Inferior parietal cortex (tissue), 1 donor: ENCODE measurements at regions not wholly inside any gene's neighbourhood (a gene's known extent, or its start where the extent isn't known, plus 50 kb on each side); places are given as distances from the start of the nearest gene placed in this dataset.
A peak's percentile ranks its signal among the peaks of the same experiment; 100 is the strongest.
"Not testable (repeated sequence)": the region's sequence is repeated elsewhere in the genome, so short reads cannot be mapped to it uniquely, and the experiment has no call there.

Experiments used
- DNase-seq: peaks from one replicate; pipeline ENCODE4 v3.0.0-alpha.2; 2016; ENCODE audit errors: extremely low spot score

DNA sequence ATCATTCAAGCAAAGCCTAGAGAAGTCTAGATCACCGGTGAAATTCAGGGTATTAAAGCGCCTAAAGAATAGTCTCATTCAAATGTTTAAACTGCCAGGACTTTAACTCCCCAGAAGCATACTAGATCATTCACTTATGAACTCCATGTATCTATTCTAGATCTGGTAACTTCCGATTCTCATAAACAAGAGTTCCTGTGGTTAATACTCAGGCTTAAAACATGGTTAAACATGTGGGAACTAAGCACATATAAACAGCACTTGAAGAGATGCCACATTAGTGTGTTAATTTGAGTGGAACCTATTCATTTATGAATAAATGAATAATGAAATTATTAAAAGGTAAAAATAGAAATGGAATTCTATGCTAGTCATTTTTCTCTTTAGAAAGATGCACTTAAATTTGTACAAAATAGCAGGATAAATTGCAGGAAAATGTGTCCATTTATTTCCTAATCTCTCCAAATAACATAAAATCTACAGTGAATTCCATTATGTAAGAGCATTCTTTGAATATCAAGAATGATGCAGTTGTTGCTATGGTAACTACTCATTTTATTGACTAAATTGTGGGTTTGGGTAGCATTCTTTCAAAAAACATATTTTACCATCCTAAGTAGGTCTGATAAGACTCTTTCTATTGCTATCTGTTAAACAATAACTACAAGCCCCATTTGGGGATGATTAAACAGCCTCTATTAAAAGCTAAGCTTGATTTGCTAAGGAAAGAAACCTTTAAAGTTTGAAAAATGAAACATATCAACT lies 147.6 kb upstream of the TMEM168 start:
- no peak for DNase-seq

DNA sequence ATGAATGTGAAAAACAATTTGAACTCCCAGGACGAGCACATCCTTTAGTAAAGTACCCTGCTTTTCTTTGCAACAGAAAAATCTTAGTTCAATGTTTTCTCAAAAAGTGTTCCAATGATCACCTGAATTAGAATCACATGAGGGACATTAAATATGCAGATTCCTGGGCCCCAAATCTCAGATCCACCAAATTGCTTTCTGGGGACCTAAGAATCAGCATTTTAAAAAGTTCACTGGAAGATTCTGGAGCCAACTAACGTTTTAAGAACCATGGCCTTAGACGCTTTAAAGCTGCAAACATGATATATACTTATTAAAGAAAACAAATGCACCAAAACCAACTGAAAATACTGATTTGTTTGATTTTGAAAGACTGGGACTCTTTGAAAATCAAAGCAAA lies 143.4 kb upstream of the TMEM168 start:
- no peak for DNase-seq

DNA sequence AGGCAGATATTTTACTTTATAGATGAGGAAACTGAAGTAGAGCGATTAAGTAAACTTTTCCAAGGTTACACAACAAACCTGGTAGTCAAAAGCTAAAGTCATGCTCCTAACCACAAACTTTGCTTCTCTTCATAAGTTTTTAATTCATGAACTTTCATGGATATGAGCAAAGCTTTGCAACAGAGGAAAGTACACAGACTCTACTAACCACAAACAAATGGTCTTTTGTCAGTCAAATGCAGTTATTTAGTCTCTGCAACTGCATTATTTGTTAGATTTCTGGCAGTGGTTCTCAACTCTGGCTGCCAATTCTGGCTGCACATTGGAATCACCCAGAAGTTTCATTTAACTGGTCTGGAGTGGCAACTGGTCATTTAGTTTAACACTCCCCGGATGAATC lies 140.6 kb upstream of the TMEM168 start:
- DNase-seq = peak; percentile 66

DNA sequence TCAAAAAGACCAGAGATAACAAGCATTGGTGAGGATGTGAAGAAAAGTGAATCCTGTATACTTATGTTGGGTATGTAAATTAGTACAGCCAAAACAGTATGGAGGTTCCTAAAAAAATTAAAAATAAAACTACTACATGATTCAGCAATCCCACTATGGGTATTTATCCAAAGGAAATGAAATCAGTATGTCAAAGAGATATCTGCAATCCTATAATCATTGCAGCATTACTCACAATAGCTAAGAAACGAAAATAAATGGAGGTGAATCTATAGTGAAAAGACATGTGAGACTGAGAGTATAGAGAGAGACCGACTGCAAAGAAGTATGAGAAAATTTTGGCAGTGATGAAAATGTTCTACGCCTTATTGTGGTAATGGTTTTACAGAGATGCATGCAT lies 139.2 kb upstream of the TMEM168 start:
- DNase-seq = no peak

DNA sequence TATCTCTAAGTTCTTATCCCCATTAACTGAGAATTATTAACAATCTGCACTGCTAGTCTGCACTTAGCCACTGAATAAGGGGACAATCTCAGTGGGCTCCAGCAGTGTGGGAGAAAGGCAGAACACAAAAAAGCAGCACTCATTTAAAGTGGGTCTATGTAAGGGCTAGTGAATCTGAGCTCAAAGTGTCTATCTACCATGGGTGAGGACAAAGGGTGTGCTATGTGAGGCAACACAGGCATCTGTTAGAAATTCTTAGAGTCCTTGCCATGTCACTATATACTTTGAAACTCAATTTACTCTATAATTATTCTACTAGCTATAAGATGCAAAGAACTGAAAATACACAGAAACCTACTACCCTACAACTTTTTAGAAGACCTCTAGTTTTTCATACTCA lies 135.8 kb upstream of the TMEM168 start:
- no peak for DNase-seq

DNA sequence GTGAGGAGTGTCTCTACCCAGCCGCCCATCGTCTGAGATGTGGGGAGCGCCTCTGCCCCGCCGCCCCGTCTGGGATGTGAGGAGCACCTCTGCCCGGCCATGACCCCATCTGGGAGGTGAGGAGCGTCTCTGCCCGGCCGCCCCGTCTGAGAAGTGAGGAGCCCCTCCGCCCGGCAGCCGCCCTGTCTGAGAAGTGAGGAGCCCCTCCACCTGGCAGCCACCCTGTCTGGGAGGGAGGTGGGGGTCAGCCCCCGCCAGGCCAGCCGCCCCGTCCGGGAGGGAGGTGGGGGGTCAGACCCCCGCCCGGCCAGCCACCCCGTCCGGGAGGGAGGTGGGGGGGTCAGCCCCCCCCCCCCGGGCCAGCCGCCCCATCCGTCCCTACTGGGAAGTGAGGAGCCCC lies 132.4 kb upstream of the TMEM168 start:
- DNase-seq = not testable (repeated sequence)

DNA sequence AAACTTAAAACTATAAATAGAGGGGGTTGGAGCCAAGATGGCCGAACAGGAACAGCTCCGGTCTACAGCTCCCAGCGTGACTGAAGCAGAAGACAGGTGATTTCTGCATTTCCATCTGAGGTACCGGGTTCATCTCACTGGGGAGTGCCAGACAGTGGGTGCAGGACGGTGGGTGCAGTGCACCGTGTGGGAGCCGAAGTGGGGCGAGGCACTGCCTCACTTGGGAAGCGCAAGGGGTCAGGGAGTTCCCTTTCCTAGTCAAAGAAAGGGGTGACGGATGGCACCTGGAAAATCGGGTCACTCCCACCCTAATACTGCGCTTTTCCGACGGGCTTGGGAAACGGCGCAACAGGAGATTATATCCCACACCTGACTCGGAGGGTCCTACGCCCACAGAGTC lies 126.2 kb upstream of the TMEM168 start:
- DNase-seq = not testable (repeated sequence)

DNA sequence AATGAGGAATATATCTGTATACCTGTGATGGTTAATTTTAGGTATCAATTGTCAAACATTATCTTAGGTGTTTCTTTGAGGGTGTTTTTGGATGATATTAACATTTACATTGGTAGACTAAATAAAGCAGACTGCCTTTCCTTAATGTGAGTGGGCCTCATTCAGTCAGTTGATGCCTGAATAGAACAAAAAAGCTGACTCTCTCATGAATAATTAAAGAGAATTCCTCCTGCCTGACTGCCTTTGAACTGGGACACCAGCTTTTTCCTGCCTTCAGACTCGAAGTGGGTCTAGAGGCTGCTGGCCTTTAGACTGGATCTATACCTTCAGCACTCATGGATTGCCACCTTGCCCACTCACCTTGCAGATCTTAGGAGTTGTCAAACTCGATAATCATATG lies 117.9 kb upstream of the TMEM168 start:
- no peak for DNase-seq

DNA sequence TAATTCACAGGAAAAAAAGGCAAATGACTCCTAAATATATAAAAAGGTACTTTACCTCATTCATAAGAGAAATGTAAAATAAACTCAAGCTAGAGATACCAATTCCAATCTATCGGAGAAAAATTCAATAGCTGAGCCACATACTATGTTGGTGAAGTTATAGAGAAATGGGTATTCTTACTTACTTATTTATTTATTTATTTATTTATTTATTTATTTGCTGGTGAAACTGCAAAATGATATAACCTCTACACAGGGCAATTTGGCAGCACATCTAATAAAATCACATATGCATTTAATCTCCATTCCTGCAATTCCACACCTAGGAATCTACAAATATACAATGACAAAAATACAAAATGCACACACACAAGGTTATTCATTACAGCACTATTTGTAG lies 117.5 kb upstream of the TMEM168 start:
- DNase-seq = no peak

DNA sequence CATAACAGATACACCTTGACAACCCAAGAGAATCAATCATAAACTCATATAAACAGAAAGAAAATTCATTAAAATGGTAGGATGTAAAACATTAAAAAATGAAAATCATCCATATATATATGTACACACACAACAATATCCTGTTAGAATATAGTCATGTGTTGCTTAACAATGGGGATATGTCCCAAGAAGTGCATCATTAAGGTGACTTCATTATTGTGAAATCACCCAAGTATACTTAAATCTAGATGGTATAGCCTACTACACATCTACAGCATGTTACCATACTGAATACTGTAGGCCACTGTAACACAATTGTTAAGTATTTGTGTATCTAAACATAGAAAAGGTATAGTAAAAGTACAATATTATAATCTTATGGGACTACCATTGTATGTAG lies 115.8 kb upstream of the TMEM168 start:
- no peak for DNase-seq

DNA sequence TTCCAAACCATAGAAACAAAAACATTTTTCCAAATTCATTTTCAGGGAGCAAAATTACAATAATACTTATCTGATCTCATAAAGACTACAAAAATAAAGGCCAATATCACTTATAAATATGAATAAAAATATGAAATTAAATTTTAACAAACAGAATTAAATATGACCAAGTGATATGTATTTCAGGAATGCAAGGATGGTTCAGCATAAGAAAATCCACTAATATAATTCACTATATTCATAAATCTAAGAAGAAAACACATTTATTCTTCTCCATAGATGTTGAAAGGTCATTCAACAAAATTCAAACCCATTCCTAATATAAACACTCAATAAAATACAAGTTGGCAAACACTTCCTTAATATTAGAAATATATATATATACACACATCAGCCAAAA lies 115.2 kb upstream of the TMEM168 start:
- no peak for DNase-seq

DNA sequence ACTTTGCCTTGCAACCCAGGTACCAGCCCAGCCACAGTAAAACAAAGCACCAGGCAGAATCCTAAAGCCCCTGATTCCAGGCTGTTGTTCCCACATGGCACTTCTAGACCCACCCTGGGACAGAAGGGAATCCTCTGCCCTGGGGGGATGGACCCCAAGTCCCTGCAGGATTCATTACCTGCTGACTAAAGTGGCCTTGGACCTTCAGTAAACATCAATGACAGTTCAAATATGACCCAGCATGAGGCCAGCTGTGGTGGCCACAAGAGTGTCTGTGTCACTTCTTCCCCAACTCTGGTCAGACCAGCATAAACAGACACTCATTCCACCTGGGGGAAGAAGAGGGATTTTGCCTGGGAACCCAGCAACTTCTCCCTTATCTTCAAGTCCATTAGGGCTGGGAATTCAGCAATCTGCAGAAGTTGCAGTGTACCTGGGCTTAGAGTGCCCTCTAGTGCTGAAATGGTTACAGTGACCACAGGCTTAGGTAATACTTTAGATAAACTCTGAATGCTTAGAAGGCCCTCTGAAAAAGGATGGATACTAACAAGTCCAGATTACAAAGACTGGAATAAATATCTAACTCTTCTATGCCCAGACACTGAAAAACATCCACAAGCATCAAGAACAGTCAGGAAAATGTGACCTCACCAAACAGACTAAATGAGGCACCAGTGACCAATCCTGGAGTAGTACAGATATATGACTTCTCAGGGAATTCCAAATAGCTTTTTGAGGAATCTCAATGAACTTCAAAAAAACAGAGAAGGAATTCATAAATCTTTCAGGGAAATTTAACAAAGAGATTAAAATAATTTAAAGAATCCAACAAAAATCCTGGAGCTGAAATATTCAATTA lies 108.5 kb upstream of the TMEM168 start:
- peak; percentile 45 for DNase-seq

DNA sequence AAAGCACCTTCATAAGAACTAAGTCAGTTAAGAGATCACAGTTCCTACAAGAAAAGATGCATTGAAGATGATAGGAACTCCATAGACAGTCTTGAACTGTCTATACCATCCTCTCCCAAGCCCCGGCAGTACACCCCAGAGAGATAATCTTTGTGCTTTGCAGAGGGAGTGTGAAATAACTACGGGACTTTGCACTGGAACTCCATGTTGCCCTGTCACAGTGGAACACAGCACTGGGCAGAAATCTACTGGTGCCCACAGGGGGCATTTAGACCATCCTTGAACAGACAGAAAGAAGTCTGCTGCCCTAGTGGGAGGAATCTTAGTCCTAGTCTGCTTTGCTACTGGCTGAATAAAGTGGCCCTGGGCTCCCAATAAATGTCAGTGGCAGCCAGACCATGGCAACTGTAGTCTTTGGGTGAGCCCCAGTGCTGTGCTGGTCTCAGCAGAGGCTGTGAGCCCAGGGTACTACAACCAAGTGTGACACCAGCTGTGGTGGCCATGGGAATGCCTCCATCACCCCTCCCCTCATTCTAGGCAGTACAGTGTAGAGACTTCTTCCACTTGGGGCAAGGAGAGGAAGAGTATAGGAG lies 107.7 kb upstream of the TMEM168 start:
- DNase-seq = no peak

DNA sequence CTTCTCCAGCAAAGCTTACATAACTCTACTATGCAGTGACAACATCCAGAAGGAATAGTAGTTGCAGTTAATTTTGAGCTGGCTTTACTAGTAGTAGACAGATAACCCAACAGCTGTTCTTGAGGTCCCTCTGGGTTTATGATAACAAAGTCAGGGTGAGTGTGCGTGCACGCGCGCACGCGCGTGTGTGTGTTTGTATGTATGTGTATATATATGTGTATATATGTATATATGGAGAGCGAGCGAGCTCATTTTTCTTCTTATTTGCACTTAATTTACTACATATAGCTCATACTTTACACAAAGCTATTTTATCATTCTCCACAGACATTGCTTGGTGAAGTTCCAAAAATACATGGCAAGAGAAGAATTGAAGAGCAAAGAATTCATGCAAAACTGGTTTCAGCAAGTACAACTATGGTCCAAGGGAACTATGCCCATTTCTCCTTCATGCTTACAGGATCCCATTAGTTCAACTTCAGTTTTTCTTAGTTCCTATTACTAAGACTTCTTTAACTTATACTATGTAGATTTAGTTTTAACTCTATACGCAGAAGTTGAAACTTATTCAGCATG lies 105.9 kb upstream of the TMEM168 start:
- no peak for DNase-seq

DNA sequence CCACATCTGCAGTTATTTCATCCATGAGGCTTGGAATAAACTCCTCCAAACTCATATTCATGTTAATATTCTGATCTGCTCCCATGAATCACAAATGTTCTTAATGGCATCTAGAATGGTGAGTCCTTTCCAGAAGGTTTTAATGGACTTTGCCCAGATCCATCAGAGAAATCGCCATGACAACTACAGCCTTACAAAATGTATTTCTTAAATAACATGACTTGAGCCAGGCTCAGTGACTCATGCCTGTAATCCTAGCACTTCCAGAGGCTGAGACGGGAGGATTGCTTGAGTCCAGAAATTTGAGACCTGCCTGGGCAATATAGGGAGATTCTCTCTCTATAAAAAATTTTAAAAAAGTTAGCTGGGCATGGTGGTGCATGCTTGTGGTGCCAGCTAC lies 102.1 kb upstream of the TMEM168 start:
- no peak for DNase-seq

DNA sequence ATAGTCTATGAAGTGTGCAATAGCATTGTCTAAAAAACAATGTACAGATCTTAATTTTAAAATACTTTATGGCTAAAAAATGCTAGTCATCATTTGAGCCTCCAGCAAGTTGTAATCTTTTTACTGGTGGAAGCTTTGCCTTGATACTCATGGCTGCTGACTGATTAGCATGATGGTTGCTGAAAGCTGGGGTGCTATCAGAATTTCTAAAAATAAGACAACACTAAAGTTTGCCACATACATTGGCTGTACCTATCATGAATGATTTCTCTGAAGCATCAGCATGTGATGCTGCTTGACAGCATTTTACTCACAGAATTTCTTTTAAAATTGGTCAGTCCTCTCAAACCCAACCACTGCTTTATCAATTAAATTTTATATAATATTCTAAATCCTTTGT lies 101.5 kb upstream of the TMEM168 start:
- no peak for DNase-seq

DNA sequence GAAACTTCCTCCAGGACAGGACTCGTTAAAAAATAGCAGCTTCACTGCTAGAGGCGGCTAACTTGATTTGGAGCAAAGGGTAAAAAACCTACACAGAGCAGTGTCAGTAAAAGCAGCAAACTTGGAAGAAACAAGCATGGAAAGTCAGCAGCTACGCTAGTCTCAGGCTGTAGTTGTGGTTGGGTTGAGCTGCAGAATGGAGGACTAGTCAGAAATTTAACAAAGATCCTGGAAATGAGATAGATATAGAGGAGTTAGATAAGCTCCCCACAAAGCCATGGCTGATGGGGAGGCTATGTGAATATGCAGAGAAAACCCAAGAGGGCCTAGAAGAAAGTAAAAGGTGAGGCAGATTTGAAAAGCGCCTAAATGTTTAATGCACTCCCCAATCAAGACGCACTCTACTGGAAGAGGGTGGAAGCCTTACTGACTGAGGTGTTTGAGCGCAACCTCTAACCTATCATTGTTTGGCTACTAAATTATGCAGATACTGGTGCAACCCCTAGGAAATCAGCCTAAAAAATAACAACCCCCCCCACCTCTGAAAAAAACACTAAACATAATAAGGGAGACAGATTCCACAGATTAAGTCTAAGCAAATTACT lies 99.7 kb upstream of the TMEM168 start:
- no peak for DNase-seq

DNA sequence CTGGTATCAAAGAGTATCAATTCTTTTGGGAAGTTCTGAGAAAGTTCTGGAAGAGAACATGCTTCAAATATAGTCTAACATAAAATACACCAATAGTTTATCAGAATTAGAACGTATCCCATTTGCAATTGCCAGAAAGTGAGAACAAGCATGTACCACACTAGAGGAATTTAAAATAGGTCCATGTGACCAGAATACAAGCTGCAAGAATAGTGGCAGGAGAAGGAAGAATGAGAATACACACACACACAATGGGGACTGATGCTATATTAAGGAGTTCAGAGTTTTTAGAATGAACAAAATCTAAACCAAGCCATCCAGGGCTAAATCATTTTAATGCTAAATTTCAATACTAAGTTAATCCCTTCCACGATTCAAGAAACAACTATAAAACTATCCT lies 99.1 kb upstream of the TMEM168 start:
- DNase-seq = no peak

DNA sequence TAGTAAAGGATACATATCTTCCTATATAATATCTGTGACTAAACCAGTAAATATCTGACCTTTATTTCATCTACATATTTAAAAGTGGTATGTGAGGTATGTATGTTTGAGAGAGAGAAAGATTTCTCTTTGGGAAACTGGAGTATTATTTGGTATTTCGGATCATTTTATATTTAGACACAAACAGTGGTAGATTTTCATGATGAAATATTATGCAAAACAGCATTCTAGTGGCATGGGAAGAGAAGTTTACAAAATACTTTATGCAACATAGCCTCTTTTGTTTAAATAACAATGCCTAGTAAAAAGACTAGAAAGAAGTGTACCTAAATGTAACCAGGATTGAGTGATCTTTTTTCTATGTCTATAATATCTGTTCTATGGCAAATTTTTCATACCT lies 98.6 kb upstream of the TMEM168 start:
- no peak for DNase-seq

DNA sequence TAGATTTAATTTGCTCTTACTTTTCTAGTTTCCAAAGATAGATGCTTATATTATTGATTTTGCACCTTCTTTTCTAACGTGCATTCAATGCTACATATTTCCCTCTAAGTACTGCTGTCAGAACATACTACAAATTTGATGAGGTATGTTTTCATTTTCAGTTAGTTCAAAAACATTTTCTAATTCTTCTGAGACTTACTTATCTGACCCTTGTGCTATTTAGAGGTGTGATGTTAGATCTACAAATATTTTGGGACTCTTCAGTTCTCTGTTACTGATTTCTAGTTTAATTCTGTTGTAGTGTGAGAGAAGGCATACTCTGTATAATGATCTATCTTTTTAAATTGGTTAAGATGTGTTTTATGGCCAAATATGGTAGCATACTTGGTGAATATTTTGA lies 97.8 kb upstream of the TMEM168 start:
- DNase-seq = no peak

DNA sequence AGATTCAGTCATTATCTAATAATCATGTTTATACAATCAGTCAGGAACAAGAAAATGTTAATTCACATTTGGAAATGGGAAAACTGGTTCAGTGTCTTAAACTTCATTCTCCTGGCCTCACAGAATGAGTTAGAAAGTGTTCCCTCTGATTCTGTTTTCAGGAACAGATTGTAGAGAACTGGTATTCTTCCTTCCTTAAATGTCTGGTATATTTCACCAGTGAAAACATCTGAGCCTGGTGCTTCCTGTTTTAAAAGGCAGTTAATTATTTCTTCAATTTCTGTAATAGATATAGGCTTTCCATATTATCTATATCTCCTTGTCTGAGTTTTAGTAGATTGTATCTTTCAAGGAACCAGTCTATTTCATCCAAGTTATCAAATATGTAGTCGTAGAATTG lies 97.1 kb upstream of the TMEM168 start:
- DNase-seq = no peak

DNA sequence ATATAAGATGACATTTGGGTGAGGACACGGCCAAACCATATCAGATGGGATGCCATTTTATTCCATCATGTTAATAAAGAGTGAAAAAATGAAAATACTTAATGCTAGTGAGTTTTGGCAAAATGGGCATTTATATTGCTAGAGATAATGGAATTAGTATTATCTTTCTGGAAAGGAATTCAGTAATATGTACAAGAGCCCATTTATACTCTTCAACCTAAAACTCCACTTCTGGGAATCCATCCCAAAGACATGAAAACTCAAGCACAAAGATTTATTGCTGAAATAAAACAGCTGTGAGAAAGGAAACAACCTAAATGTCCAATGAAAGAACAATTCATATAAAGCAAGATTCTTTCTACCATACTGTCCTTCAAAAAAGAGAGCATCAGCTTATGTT lies 96.0 kb upstream of the TMEM168 start:
- DNase-seq = no peak
